HUDEP-2 (cell line): ENCODE measurements at regions not wholly inside any gene's neighbourhood (a gene's known extent, or its start where the extent isn't known, plus 50 kb on each side); places are given as distances from the start of the nearest gene placed in this dataset.

Experiments
- DNase-seq, 76 experiments: peaks; one replicate each; lab custom pipeline; 2025; ENCODE audit not compliant: unreplicated experiment in 76 of 76; lab: John Stamatoyannopoulos, UW

DNA sequence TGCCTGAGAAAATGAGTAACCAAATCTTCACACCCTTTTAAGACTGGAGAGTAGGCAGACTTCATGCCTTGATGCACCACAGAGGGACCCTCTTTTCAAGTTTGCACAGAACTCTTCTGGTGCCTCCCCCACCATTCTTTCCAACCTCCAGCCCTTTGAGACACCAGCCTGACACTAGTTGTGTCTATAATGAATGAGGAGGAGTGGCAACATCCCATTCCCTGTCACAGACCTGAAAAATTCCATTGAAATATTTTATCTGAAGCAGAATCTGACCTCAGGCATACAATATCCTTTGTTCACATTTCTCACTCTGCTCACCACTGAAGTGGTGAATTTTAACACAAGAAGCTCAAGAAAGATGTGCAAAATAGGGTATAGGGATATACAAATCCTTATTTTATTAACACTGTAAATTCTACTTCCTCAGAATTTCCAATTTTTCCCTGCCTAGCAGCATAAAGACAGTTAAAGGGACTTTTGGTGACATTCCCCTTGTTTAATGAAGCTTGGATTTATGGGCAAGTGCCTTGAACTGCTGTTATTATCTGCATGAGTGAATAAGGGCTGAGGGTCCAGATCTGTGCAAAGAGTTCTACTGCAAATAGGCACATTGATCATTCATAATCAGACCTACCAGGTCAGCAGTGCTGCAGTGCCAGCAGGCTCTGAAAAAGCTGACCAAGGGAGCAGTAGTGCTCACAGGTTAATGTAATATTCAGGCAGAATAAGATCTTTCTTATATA lies 149.9 kb upstream of the PAQR3 start:
- DNase-seq, result no peak

DNA sequence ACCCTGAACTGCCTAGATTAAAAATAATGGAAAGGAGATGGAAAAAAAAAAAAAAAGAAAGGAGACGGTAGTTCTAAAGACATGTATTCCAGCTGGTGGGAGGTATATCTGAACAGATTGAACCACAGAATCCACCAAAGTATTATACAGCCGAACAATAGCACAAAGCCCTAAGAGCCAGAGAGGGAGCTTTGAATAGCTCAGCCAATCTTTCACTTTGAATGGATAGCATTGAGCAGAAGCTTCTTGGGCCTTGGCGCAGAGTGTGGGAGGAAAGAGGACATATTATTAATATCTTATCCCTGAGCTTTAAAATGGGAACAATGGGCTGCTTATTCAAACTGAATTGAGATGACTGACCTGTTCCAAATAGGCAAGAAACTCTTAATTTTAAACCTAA lies 147.8 kb upstream of the PAQR3 start:
- DNase-seq, result no peak

DNA sequence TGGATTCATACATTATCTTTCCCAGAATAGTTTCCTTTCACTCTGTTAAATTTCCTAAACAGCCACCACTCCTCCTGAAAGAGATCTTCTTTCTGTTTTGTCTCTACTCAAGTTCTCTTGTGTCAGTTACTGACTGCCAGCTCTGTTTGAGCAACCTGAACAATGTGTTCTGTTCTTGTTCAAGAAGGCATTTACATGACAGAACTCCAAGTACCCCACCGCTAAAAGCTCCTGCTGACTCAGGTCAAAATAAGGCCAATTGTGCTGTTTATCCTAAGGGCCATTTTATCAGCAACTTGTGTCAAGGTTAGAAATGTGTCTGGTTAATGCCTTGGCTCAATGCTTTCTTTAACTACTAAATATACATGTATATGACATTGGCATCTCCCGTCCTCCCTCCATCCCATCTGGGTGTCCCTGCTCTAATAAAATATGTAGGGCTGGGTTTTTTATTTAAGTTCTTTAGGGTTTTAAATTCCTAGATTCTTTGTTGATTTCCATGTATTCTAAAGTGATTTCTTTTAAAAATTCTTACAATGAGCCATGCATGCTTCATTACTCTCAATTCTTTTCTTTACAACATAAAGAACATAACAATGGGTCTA lies 144.3 kb upstream of the PAQR3 start:
- DNase-seq, result no peak

DNA sequence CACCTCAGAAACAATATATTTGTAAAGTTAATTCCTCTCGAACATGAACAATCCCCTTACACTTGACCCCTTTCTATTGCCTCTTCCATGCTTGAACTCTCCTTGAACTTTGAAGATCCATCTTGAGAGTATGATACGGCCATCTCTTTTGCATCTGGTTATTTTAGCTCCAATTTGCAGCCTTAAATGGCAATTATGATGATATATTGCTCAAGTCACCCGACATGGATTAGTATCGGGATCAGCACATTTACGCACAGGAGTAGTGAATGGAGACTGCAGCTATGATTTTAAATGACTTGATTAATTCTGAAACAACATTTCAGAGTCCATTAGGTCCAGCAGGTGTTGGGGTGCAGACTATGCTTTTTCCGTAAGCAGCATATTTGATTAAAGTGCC lies 143.8 kb upstream of the PAQR3 start:
- DNase-seq, result no peak

DNA sequence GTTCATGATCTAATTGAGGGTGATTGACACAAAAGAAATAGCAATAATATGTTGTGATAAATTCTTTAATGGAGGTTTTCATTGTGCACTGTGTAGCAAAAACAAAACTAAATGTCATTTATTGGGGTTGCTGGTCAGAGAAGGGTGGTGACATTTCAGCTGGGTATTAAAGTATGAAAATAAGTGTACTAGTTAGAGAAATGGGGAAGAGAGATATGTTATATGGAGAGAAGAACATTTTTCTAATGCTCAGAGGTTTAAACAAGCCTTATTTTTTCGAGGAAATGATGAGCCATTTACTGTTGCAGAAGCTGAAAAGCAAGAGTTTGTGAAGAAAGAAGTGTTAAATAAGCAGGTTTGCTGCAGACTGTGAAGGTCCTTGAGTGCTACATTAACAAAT lies 142.7 kb upstream of the PAQR3 start:
- DNase-seq, result no peak

DNA sequence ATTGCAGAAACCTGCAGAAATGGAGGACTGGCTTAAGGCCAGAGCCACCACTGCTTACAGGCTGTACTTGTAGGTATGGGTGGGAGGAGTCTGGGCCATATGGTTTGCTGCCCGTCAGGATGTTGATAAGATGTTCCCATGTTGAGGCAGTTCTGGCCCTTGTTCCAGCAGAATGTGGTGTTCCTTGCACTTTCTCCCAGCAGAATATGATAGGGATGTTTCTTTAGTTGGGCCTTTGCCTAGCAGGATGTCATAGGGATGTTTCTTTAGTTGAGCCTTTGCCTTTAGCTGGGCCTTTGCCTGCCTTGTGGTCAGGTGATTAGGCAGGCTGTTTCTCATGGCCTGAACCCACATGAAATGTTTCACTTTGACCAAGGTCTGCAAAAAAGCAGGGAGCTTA lies 139.1 kb upstream of the PAQR3 start:
- DNase-seq, result no peak

DNA sequence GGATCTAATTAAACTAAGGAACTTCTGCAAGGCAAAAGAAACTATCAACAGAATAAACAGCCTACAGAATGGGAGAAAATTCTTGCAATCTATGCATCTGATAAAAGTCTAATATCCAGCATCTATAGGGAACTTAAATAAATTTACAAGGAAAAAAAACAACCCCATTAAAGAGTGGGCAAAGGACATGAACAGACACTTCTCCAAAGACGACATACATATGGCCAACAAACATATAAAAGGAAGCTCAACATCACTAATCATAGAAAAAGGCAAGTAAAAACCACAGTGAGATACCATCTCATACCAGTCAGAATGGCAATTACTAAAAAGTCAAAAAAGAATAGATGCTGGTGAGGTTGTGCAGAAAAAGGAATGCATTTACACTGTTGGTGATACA lies 134.8 kb upstream of the PAQR3 start:
- no peak for DNase-seq

DNA sequence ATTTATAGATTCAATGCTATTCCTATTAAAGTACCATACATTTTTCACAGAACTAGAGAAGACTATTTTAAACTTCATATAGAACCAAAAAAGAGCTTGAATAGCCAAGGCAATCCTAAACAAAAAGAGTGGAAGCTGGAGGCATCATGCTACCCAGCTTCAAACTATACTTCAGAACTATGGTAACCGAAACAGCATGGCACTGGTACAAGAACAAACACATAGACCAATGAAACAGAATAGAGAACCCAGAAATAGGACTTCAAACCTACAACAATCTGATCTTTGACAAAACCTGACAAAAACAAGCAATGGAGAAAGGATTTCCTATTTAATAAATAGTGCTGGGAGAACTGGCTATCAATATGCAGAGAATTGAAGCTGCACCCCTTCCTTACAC lies 134.2 kb upstream of the PAQR3 start:
- no peak for DNase-seq

DNA sequence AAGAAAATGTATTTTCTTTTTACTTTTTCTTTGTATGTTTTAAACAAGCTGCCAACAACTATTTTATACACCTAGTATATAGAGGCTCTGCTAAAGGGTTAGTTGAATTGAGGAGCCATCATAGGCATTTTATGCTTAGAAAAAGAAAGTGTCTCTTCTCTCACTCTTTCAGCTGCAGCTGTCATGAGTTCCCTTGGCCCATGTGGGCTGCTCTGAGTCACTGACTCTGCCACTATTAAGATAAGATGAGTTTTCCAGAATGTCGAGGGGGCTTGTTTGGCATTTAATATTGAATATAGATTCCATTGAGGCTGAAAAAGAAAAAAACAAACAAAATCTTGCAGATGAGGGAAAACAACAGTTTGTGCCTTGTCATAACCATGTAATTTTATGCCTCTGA lies 126.0 kb upstream of the PAQR3 start:
- peak in 1 of 76 experiments; percentile 0 for DNase-seq

DNA sequence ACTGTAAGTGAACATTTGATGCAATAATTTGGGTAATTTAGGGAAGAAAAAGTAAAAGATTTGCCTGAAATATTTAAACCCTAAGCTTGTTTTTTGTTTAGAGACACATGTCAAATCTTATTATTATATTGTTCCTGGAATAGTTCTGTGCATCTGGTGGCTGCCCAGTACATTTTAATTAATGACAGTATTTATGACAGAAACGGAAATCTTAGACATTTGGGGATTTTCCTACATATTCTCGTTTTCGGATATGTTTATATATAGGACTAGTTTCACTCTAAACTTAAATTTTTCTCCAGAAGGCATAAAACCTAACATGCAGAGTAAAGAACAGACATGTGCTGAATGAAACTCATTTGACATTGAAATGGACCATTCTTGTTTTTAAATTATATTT lies 125.6 kb upstream of the PAQR3 start:
- DNase-seq, result no peak

DNA sequence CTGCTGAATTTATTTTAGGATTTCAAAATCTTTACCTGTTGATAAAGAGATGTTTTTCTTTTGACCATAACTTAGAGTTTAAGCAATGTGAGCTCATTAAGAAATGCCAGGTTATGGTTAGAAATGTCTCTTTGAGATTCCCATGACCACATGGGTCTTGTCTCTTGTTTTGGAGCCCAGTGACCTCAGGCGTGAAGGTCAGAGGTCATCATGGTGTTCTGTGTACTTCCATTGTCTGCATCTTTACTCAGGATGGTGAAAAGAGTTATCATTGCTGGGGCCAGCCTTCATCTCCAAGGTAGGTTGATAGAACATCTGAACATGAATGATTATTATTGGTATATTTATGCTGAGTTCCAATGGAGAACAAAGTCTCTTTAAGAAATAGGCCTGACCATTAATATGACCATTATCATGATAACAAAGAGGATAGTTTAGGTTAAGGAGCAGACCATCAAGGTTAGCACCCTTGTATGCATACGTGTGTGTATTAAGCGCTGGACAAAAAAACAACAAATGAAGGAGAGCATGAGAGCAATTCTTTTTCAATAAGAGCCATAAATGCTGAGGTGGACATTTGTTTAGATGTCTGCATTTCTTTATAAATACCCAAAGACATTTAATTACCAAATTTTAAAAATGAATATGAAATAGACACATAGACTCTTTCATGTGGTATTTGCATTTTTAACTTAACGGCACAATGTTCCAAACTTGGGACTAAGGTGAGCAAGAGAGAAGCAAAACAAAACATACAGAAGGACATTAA lies 120.6 kb upstream of the PAQR3 start:
- no peak for DNase-seq

DNA sequence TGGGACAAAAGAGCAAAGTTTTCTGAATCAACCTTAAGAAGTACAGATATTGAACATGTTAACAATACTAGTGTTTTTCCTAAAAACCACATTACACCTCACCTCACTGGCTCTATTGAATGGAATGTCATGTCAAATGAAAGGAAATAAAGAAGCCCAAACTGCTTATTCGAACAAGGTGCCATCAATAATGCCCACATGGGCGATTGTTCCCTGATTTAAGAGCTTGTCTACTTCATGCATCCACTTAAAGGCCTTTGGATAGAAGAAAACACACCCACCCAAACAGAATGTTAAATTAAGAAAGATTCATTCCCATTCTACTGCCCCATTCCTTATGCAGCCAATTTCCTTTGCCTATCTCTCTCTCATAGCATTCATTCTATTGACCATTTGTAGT lies 118.5 kb upstream of the PAQR3 start:
- no peak for DNase-seq

DNA sequence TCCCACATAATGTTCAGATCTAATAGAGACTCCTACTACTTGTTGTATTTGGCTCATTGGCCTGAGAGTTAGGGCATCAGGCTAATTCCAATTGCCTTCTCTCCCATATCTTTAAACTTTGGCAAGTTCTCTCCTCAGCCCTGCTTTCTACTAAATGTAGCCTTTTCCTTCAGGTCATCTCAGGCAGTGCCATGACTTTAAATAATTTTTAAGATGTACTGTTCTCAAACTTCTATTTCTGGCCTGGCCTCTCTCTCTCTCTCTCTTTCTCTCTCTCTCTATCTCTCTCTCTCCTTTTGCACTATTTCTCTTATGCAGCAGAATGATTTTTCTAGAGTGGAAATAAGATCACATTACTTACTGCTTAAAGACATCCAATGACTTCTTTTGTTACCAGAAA lies 114.5 kb upstream of the PAQR3 start:
- DNase-seq, result no peak

DNA sequence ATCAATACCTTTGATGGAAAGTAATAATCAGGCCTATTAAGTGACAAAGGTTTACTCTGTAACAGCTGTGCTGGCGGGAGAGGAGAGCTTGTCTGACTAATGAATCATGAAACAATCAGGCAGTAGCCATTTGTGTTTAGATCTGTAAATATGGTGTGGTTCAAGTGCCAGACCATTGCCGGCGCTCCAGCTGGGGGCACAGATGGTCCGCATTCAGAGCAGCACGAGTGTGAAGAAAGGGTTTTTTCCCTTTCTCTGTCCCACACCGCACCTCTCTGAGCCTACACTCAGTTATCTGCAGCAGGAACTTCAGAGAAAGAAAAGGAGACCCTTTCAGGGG lies 111.3 kb upstream of the PAQR3 start:
- DNase-seq, result no peak

DNA sequence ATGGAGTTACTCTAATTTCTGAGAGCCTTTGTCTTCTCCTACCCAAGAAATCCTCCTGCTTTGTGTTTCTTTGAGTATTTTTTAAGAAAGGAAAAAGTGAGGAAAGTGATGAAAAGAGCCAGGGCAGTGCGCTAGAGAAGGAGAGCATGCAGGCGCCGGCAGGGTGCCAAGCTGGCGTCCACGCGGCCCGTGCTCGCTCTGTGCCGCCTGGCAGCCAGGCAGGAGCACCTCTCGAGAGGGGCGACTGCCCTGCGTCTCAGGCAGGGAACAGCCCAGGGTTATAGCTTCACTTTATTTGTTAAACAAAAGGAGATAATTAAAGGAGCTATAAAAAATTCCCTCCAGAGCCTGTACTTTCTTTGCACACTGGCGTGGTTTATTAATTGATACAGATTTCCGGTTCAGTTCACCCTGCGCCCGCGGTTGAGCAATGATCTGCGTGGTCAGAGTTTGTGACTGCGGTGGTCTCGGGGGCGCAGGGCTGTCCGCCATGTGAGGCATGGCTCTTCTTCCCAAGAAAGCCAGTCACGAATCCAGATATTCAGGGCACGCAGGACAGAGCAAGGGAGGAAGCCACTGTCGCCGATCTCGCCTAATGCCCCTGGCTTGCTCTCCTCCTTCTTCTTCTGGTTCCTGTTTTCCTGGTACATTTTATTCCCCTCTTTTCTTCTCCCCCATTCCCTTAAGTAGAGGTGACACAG lies 110.8 kb upstream of the PAQR3 start:
- no peak for DNase-seq

DNA sequence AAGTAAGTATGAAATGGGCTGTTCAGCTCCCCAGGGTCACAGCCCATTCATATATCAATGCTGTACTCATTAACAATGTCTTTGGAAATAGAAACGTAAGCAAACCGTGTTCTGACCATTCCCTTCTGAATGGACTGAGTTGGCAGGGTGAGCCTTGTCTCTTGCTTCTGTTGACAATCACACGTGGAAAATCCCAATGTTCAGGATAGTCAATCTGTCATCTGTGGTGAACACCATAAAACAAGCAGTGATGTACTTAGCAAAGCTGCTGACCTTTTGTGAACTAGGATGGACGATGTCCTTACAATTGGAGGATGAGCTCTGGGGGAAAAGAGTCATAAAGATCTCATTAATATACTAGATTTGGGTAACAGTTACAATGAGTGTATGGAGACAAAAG lies 109.6 kb upstream of the PAQR3 start:
- DNase-seq, result no peak

DNA sequence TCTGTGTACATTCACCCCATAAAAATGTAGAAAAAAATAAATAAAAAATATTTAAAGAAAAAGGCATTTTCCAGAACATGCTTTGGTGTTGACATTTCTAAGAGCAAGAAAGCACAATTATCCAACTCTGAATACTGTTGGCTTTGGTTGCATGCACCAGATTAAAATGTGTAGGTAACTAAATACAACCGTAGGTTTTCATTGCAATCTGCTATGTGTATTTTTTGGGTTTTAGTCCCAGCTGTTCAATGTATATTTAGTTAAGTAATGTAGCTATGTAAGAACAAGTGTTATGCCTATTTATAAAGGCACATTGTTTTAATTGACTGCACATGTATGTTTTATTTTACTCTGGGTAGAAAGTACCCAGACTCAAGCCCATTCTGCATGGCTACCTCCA lies 108.1 kb upstream of the PAQR3 start:
- no peak for DNase-seq

DNA sequence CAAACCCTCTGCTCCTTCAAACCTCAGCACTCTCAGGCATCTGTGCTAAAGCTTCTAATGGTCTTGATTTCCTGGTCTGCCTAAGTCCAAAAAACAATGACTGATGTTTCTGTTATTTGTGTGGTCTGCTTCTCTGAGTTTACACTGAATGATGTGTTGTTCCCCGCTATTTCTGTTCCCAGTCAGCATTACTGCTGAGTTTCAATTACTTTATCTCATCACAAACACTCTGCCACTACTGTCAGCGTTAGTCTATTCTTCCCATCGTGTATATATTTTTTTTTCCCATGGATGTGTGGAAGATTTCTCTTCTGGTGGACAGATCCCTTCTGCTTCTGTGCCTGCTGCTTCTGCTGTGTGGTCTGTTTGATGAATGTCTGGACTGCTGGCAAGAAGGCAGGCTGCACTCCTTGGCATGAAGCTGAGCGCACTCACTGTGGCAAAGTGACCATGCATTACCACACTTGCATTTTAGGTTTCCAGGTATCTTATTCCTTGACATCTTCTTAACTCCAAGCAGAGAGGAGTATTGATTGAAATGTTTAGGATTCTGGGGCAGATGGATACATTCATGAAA lies 106.9 kb upstream of the PAQR3 start:
- no peak for DNase-seq

DNA sequence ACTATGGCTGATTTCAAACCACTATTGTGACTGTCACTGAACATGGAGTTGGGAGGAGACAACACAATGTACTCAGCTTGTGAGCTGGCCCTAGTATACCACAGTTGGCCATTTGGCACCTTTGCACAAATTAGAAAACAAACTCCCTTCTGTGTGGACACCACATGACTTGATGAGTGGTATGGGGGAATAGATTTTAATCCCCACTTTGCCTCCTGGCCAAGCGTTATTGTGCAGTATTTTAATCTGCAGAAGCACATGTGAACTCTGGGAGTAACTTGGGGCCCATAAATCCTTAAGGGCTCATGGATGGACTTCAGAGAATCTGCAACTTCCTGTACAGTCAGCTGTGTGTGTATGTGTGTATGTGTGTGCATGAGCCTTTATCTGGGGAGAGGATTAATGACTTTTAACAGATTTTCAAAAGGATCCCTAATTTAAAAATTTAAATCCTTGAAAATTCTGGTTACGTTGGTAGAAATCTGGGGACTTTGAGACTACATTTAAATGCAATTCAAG lies 105.0 kb upstream of the PAQR3 start:
- no peak for DNase-seq

DNA sequence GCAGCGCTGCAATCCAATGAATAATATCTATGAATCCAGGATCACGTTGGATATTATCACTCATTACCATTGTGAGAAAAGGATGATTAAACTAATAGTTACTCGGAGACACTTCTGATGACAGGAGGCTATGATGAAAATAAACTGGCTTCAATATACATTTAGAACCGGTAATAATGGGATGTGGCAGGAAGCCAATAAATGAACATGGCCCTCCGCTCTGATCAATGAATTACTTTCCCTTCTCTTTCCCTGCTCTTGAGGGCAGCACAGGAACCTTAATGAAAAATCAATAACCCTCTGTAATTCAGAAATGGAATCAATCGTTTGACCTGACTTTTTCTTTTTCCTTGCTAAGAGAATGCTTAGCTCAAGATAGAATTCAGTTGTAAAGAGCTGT lies 103.9 kb upstream of the PAQR3 start:
- DNase-seq, result no peak

DNA sequence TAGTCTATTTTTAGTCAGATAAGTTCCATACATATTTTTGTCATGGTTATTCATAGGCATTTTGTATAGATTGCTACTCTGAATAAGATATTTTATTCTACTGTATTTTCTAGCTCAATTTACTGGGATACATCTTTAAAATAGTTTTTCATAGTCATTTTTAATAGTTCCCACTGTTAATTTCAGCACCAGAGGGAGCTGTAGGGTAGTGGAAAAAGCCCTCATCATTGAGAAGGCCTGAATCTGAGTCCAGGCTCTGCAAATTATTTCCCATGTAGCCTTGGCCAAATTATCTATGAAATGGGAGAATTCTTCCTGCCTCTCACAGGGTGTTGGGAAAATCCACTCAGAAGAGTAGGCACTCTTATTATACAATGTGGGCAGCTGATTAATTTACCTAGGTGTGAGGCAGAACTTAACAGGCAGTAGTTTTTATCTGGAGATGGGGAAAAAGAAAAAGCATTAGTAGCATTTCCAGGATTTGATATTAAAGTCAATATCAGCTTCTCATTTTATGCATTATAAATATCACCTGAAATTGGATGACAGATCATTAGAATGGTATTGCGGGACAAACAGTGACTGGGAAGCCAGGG lies 102.9 kb upstream of the PAQR3 start:
- DNase-seq, result peak in 15 of 76 experiments; percentile 3 to 43 (median 10)
